LNCaP clone FGC (cell line): ENCODE measurements at regions not wholly inside any gene's neighbourhood (a gene's known extent, or its start where the extent isn't known, plus 50 kb on each side); places are given as distances from the start of the nearest gene placed in this dataset.

Experiments used
- DNase-seq: peaks from one replicate; pipeline ENCODE4 v3.0.0-alpha.2; 2011; ENCODE audit warnings: low read depth
- H3K4me3 ChIP-seq: 2 replicates; pipeline ENCODE4 v1.5.1; 2011; ENCODE audit warnings: mild to moderate bottlenecking, low read depth, low read length, control low read depth
- CTCF ChIP-seq: IDR thresholded peaks from 2 replicates; pipeline ENCODE4 v1.5.1; 2012; ENCODE audit warnings: mild to moderate bottlenecking; ENCODE audit not compliant: control insufficient read depth, insufficient read depth; ENCODE audit errors: extremely low read depth

GRCh38 chr11:130819625-130820024, 96.7 kb downstream of the SNX19 start:
- DNase-seq = no peak
- TF ChIP-seq CTCF = no peak
- H3K4me3 ChIP-seq = no peak overlapping the region
